Liver (tissue), 7 donors: ENCODE measurements at regions not wholly inside any gene's neighbourhood (a gene's known extent, or its start where the extent isn't known, plus 50 kb on each side); places are given as distances from the start of the nearest gene placed in this dataset.

Experiments
- DNase-seq: peaks from one replicate; pipeline ENCODE4 v3.0.0-alpha.2; 2017; ENCODE audit warnings: low spot score
- H3K27ac ChIP-seq, 2 donors: one replicate each; pipeline ENCODE4 v1.7.0; 2013; ENCODE audit warnings: inconsistent platforms in 2 of 2, low read length in 2 of 2, control low read depth in 1 of 2, low read depth in 1 of 2, mild to moderate bottlenecking in 1 of 2
- H3K27me3 ChIP-seq, 4 donors: one replicate each; pipeline versions ENCODE4 v1.6.1 to v1.7.0; 2013; ENCODE audit warnings: low read length in 3 of 4, inconsistent platforms in 1 of 4, mild to moderate bottlenecking in 1 of 4, moderate library complexity in 1 of 4; ENCODE audit not compliant: control insufficient read depth in 4 of 4, insufficient read depth in 4 of 4
- H3K36me3 ChIP-seq, 4 donors: one replicate each; pipeline versions ENCODE4 v1.6.1 to v1.7.0; 2013; ENCODE audit warnings: low read length in 3 of 4, mild to moderate bottlenecking in 3 of 4, low read depth in 1 of 4, moderate library complexity in 1 of 4; ENCODE audit not compliant: control insufficient read depth in 4 of 4, insufficient read depth in 3 of 4
- H3K4me1 ChIP-seq, 4 donors: one replicate each; pipeline versions ENCODE4 v1.6.1 to v1.7.0; 2013; ENCODE audit warnings: low read length in 3 of 4, mild to moderate bottlenecking in 3 of 4, moderate library complexity in 1 of 4; ENCODE audit not compliant: control insufficient read depth in 4 of 4, insufficient read depth in 4 of 4
- H3K4me3 ChIP-seq, 3 donors: one replicate each; pipeline versions ENCODE4 v1.6.1 to v1.7.0; 2013; ENCODE audit warnings: low read length in 3 of 3, control low read depth in 1 of 3, low read depth in 1 of 3, mild to moderate bottlenecking in 1 of 3
- H3K9ac ChIP-seq, 2 donors: one replicate each; pipeline ENCODE4 v1.7.0; 2013; ENCODE audit warnings: low read length in 2 of 2, mild to moderate bottlenecking in 2 of 2, moderate library complexity in 2 of 2, control low read depth in 1 of 2, low read depth in 1 of 2
- H3K9me3 ChIP-seq, 4 donors: one replicate each; pipeline versions ENCODE4 v1.6.1 to v1.7.0; 2013; ENCODE audit warnings: low read length in 3 of 4; ENCODE audit not compliant: control insufficient read depth in 4 of 4
- ATF3 ChIP-seq: IDR thresholded peaks from 2 replicates; pipeline ENCODE4 v1.6.1; 2016; ENCODE audit warnings: antibody characterized with exemption
- EGR1 ChIP-seq, 2 donors: IDR thresholded peaks; 2 replicates each; pipeline ENCODE4 v1.6.1; 2016 to 2018; ENCODE audit warnings: antibody characterized with exemption in 2 of 2, low read depth in 2 of 2
- FOXA1 ChIP-seq: IDR thresholded peaks from 2 replicates; pipeline ENCODE4 v1.6.1; 2016; ENCODE audit warnings: antibody characterized with exemption
- FOXA2 ChIP-seq: IDR thresholded peaks from 2 replicates; pipeline ENCODE4 v1.6.1; 2016; ENCODE audit warnings: antibody characterized with exemption
- GABPA ChIP-seq, 2 donors: IDR thresholded peaks in 1 of 2; conservative IDR thresholded peaks in 1 of 2; 2 replicates each; pipeline ENCODE4 v1.6.1; 2016; ENCODE audit warnings: antibody characterized with exemption in 2 of 2, mild to moderate bottlenecking in 1 of 2, moderate library complexity in 1 of 2
- HNF4G ChIP-seq: IDR thresholded peaks from 2 replicates; pipeline ENCODE4 v1.6.1; 2016; ENCODE audit warnings: antibody characterized with exemption
- JUND ChIP-seq, 2 donors: IDR thresholded peaks; 2 replicates each; pipeline ENCODE4 v1.6.1; 2016; ENCODE audit warnings: antibody characterized with exemption in 2 of 2
- NR2F2 ChIP-seq: IDR thresholded peaks from 2 replicates; pipeline ENCODE4 v1.6.1; 2016; ENCODE audit warnings: antibody characterized with exemption
- RAD21 ChIP-seq, 2 donors: IDR thresholded peaks; 2 replicates each; pipeline ENCODE4 v1.6.1; 2016; ENCODE audit warnings: antibody characterized with exemption in 2 of 2, mild to moderate bottlenecking in 2 of 2
- REST ChIP-seq: IDR thresholded peaks from 2 replicates; pipeline ENCODE4 v1.6.1; 2016; ENCODE audit warnings: antibody characterized with exemption, mild to moderate bottlenecking
- RXRA ChIP-seq, 2 donors: IDR thresholded peaks; 2 replicates each; pipeline ENCODE4 v1.6.1; 2017 to 2018; ENCODE audit warnings: antibody characterized with exemption in 2 of 2, mild to moderate bottlenecking in 1 of 2
- SP1 ChIP-seq: IDR thresholded peaks from 2 replicates; pipeline ENCODE4 v1.6.1; 2018; ENCODE audit warnings: antibody characterized with exemption, mild to moderate bottlenecking
- TAF1 ChIP-seq: conservative IDR thresholded peaks from 2 replicates; pipeline ENCODE4 v1.6.1; 2016; ENCODE audit warnings: antibody characterized with exemption, mild to moderate bottlenecking
- YY1 ChIP-seq: IDR thresholded peaks from 2 replicates; pipeline ENCODE4 v1.6.1; 2016; ENCODE audit warnings: antibody characterized with exemption, mild to moderate bottlenecking
- ZBTB33 ChIP-seq: IDR thresholded peaks from 2 replicates; pipeline ENCODE4 v1.6.1; 2016; ENCODE audit warnings: antibody characterized with exemption
- WGBS: extraction: QIAGEN DNeasy Blood & Tissue Kit; methylation state at CpG from one replicate; pipeline ENCODE4 v1.1.7; 2013; 5-methylcytosine and 5-hydroxymethylcytosine counted together
- TF ChIP-seq, protein P1 (sequence below): IDR thresholded peaks from 2 replicates; pipeline ENCODE4 v1.6.1; 2016; ENCODE audit warnings: antibody characterized with exemption
- donor health status: healthy.
- donor health status: healthy.
- donor health status: healthy.
- donor health status: healthy.

DNA sequence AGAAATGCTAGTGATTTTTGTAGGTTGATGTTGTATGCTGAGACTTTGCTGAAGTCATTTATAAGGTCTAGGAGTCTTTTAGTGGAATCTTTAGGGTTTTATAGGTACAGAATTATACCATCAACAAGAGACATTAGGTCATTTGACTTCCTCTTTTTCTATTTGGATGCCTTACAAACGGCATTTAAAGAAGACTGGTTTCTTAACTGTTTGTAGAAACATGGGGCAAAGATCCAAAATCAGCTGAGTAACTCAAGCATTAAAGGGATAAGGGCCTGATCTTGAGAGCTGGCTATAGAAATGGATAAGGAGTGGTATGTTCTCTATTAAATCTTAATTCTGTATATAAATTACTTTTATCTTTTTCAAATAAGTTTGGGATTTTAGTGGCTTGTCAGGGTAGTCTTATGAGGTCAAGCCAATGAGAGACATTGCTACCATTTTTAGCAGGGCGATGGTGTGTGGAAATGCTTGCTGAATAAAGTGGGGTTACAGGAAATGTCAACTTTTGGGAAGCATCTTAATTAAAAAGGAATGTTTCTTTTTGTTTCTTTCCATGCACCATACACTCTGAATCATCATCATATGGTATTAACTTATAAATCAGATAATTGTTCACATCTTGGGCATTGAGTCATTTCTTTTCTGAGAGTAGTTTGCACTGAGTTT, 197.7 kb upstream of the GBE1 start (continued):
- no peak for TF ChIP-seq RAD21 (IDR thresholded peaks at IDR 0.05)

DNA sequence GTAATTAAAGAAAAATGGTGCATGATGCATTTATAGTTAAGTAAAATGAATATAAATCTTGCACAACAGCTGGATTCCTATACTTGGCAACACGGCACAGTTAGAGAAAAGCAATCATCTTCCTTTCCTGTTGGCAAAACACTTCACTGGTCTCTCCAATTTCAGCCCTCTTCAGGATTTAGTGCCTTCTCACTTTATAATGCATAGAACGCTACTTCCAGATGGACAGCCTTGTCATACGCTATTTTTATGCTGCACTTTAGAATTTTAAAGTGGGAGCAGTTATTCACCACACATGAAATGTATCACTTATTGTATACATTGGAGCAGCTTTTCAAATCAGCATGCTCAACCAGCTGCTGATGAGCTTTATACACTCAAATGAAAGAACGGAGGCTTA, 194.4 kb upstream of the GBE1 start:
- H3K4me3 ChIP-seq: no peak overlapping the region
- no peak overlapping the region for H3K27ac ChIP-seq
- no peak for TF ChIP-seq ZBTB33
- no peaks in the 10 kb centered on the region for H3K9me3 ChIP-seq
- no peaks in the 10 kb centered on the region for H3K27me3 ChIP-seq
- no peak overlapping the region for H3K9ac ChIP-seq
- H3K36me3 ChIP-seq: no peaks in the 10 kb centered on the region
- DNase-seq: no peak
- 78% methylated on average over 4 of the region's 4 CpGs for WGBS
- H3K4me1 ChIP-seq: no peaks in the 10 kb centered on the region

GRCh38 chr3:81953111-81953510, 191.7 kb upstream of the GBE1 start:
- no peak for DNase-seq
- no peak overlapping the region for H3K4me3 ChIP-seq
- TF ChIP-seq RAD21 (IDR thresholded peaks at IDR 0.05) (no peak), RXRA (IDR thresholded peaks at IDR 0.05) (no peak), REST (no peak), FOXA1 (no peak), SP1 (no peak), JUND (IDR thresholded peaks at IDR 0.05) (no peak), FOXA2 (no peak), EGR1 (IDR thresholded peaks at IDR 0.05; ENCODE audit: low read depth in 2 of 2) (no peak), HNF4G (no peak), NR2F2 (no peak), YY1 (no peak), ATF3 (no peak), TAF1 (no peak), GABPA (IDR thresholded peaks at IDR 0.05 in 1 of 2, conservative IDR thresholded peaks at IDR 0.05 in 1 of 2) (no peak)
- TF ChIP-seq, protein P1, sequence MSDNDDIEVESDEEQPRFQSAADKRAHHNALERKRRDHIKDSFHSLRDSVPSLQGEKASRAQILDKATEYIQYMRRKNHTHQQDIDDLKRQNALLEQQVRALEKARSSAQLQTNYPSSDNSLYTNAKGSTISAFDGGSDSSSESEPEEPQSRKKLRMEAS: no peak
- no peak overlapping the region for H3K27ac ChIP-seq
- no peaks in the 10 kb centered on the region for H3K27me3 ChIP-seq
- no peaks in the 10 kb centered on the region for H3K9me3 ChIP-seq
- H3K9ac ChIP-seq: no peak overlapping the region
- H3K36me3 ChIP-seq: no peaks in the 10 kb centered on the region
- WGBS: 93% methylated on average over 5 of the region's 5 CpGs
- no peaks in the 10 kb centered on the region for H3K4me1 ChIP-seq
